Stomach (tissue), 4 donors: ENCODE measurements at regions not wholly inside any gene's neighbourhood (a gene's known extent, or its start where the extent isn't known, plus 50 kb on each side); places are given as distances from the start of the nearest gene placed in this dataset.

Experiments used
- POLR2AphosphoS5 ChIP-seq, 3 donors: sonication (generic); formaldehyde crosslinking; IDR thresholded peaks; one replicate each; pipeline ENCODE4 v1.6.1; 2016; ENCODE audit warnings: antibody characterized with exemption in 3 of 3
- TF ChIP-seq, protein P1 (sequence below), 7 experiments: fragments of 450-650 bp in 4 of 7; fragments of 200-600 bp in 3 of 7; sonication (generic) in 3 of 7; IDR thresholded peaks; one replicate each; pipeline ENCODE4 v1.5.1; 2016 to 2019; ENCODE audit warnings: antibody characterized with exemption in 7 of 7, control low read depth in 2 of 7, mild to moderate bottlenecking in 1 of 7

DNA sequence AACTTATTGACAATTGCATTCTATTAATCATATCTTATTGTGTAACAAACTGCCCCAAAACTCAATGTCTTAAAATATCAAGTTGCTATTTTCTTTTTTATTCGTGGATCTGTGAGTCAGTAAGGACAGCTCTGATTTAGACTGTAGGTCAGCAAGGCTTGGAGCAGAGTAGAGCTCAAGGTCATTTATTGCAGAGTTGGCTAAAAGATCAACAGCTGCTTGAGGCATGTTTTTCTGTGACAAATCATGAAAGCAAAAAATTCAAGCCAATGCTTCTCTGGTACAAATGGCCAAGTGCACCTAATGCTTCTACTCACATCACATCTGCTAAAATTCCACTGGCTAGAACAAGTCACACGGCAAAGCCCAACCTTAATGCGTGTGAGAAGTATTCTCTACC, 497.7 kb upstream of the LRATD1 start:
- TF ChIP-seq, protein P1, sequence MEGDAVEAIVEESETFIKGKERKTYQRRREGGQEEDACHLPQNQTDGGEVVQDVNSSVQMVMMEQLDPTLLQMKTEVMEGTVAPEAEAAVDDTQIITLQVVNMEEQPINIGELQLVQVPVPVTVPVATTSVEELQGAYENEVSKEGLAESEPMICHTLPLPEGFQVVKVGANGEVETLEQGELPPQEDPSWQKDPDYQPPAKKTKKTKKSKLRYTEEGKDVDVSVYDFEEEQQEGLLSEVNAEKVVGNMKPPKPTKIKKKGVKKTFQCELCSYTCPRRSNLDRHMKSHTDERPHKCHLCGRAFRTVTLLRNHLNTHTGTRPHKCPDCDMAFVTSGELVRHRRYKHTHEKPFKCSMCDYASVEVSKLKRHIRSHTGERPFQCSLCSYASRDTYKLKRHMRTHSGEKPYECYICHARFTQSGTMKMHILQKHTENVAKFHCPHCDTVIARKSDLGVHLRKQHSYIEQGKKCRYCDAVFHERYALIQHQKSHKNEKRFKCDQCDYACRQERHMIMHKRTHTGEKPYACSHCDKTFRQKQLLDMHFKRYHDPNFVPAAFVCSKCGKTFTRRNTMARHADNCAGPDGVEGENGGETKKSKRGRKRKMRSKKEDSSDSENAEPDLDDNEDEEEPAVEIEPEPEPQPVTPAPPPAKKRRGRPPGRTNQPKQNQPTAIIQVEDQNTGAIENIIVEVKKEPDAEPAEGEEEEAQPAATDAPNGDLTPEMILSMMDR (IDR thresholded peaks at IDR 0.05) = no peak
- TF ChIP-seq POLR2AphosphoS5 (IDR thresholded peaks at IDR 0.05) = no peak
